Bone marrow (tissue), 2 donors: ENCODE measurements at regions not wholly inside any gene's neighbourhood (a gene's known extent, or its start where the extent isn't known, plus 50 kb on each side); places are given as distances from the start of the nearest gene placed in this dataset.

Experiments
- DNase-seq, 2 donors: peaks; one replicate each; lab custom pipeline; 2025; lab: John Stamatoyannopoulos, UW

DNA sequence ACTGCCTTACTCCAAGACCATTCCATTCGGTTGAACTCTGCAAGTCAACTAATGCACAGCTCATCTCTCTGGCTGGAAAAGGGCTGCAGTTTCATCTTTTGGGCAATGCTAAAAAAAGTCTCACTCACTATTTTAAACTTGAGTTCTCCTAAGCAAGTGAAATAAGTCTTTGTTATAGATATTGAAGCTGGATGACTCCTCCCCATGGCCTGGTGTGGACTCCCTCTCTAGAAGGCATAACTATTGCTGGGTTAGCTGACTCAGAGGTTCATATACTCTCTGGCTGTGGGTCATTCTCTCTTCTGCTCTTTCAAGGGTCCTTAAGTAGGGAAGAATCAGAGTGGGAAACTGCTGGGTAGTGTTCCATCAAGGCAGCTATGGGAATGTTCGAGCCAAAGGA, 88.0 kb downstream of the XCL2 start:
- DNase-seq = no peak

DNA sequence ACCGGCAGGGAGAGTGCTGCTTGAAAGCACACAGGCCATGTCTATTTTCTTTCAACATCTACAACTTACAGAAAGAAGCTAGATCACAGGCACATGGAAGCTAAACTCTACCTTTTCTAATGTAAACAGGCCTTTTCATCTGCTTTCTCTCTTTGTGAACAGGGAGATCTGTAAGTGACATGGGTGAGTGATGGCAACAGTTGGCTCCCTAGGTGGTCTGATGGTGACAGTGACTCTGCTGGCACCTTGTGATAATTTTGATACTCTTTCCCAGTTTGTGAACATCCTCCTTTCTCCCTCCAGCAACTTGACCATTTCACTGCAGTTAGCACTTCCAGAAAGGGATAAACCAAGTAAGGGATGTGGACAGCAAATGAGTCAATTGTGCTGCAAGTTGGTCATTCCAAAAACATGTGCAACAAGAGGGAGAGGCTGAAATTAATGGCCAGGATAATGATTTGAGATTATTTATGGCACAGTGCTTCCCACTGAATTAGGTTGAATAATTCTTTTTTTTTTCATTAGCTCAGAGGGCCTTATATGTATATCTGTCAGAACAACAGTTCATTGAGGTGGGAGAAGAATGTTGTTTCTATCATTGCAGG, 89.5 kb downstream of the XCL2 start:
- no peak for DNase-seq

DNA sequence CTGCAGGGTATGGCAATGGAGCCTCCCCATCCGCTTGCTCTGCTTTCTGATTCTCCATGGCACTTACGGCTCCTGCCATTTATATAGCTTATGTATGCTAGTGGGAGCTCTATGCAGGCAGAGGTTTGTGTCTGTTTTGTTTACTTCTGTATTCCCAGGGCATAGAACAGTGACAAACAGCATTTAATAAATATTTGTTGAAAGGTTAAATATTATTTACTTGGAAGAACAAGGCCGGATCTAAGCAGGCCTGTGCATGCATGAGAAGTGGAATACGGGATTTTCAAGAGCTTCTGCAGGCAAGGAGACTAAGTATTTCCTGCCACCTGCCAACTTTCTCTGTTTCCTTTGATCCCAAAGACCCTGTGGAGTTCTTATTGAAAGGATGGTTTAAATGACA, 90.7 kb downstream of the XCL2 start:
- no peak for DNase-seq

DNA sequence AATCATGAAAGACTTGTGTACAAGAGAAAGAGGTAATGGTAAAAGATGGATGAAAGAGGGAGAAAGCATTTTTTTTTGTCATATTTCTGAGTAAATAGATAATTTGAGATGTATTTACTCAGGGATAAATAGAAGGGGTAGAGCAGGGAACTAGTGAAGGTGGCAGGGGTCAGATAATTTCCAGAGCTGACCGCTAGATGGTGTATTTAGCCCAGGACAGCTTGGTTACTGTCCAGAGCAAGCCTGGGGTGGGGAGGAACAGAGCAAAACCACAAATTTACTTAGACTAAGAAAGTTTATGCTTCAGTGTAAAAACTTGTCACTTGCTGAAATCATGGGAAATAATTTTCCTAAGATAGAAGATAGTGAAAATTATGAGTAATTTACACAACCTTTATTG, 91.5 kb downstream of the XCL2 start:
- no peak for DNase-seq

DNA sequence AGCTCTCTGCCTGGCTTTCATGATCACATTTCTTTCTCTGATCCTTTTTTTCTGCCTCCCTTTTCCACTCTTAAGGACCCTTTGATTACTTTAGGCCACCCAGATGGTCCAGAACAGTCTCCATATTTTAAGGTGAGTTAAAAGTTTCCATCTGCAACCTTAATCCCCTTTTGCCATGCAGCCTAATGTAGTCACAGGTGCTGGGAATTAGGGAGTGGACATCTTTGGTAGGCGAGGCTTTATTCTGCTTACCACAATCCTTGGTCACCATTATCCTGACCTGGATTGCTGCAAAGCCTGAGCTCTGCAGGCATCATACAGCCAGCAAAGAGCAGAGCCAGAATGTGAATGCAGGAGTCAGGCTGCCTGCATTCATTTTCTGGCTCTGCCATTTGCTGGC, 95.9 kb downstream of the XCL2 start:
- no peak for DNase-seq

DNA sequence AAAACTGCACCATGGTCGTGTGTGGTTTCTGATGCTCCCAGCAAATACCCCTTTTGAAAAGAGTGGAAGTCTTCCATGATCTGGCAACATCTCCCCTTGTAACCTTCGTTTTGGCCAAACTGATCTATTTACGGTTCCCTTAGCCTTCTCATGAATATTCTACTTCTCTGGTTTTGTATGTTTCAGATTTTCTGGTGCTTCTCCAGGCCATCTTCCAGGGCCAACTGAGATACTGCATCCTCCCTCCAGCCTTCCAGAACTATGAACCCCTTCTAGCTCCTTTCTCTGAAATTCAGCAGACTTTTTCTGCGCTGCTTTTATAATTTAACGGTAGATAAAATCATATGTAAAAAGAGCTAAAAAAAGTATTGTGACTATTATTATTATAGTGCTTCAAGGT, 97.7 kb downstream of the XCL2 start:
- DNase-seq = no peak

DNA sequence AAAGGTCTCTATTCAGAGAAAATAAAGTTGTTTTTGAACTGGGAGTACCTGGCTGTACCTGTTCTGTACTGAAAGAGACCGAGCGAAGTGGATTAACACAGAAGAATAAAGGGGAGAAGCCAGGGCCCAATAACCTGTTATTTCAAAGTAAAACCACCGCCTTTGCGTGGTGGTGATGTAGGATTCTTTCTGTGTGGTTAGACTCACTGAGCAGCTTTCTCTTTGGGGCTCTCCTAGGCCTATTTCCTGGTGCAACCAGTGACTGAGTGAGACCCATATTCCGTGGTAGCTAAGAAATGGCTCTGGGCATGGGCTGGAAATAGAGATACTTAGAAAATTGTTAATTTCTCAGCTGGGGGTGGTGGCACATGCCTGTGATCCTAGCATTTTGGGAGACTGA, 99.9 kb downstream of the XCL2 start:
- DNase-seq = no peak

DNA sequence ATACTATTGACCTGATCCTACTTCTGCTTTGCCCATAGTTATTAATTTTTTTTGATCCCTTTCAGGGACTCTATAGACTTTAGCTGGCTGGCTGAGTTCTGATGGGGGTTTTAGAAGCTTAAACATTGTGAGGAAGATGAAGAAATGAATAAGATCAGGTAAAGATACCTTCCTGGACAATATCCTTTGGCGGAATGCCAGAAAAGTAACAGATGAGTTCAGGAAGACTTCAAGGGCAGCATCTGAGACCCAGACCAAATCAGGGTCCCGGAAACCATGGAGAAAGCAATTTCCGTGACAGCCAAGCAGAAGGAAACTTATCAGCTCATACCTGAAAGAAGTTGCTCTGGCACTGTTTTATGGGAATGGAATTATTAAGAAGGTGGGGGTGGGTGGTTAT, 100.4 kb downstream of the XCL2 start:
- no peak for DNase-seq

DNA sequence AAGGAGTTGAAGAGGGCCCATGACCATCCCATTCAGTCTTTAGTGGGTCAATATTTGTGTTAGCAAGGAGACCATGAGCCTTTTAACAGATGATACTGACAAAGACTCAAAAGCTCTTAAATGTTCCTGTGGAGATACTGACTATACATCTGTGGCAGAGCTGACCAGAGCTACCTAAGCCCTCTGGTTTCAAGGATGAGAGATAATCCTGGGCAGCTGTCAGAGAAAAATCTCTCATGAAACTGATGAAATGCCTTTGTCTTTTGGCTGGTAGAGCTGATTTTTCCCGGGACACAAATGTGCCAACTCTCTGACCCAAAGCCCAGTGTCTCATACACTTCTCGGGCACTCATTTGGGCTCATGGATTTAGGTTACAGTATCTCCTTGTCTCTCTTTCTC, 100.9 kb downstream of the XCL2 start:
- no peak for DNase-seq

DNA sequence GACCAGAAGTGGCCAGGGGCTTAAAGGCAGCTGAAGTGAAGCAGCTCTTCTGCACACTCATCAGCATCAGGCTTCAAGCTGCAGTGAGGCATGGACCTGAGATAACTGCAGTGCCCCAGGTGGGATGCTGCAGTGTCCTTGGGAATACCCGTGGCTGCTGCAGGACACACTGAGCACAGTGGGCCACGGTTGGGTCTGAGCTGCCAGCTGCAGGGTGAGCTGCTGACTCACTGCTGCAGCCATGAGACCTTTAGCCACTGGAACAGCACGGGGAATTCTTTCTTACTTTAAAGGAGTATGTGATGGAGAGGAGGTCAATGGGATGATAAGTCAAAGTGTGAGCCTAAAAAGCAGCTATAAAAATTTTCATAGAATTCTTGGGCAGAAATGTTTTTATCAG, 102.1 kb downstream of the XCL2 start:
- DNase-seq = no peak

DNA sequence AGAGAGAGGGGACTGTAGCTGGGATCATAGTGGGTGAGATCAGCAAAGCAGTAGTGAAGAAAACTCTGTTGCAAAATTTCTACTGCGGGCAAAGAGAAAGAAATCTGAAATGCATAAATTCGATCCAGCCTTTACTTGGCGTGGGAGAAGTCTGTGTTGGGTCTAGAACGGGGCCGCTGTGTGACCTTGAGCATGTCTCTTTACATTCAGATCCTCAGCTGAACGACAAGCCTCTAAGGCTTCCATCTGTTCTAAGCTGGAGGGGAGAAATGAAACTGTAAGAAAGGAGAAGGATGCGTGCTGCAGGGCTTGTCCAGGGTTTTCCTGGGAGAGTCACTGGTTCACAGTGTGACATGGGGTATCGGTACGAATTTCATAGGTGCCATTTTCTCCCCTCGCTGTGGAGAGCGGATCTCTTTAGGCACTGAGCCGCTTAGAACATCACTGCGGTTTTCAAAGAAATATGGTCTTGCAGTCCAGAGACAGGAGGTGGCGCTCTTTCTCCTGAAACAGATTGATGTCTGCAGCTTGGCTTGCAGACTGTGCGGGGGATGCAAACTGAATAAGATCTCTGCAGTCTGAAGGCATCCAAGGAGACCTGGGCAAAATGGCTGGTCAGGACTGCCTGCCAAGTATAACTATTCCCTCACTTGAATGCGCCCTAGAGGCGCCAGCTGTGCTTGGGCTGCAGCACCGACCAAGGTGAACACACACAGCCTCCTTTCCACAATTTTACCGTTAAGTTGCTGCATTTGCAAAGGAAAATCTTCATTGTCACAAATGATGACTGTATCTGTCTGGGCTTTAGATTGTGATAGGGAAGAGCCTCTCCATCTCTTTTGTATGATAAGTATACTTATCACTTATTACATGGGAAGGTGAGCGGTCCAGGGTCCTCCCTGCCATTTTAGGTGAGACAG, 104.1 kb downstream of the XCL2 start:
- DNase-seq = peak; percentile 18 to 80

DNA sequence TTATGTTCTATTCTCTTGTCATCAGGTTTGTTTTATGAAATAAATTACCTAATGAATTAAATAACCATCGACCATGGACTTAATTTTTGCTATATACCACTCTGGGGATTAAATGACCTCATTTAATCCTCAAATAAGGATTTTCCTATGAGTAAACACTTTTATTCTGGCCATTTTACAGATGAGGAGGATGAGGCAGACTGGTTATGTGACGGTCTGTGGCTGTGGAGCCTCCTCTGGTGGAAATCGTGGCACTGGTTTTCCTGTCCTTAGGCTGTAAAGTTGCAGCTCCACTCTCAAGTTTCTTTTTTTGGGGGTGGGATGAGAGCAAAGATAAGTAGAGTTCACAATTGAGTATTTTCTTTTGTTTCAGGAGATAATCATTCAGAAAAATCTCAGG, 105.2 kb downstream of the XCL2 start:
- no peak for DNase-seq

DNA sequence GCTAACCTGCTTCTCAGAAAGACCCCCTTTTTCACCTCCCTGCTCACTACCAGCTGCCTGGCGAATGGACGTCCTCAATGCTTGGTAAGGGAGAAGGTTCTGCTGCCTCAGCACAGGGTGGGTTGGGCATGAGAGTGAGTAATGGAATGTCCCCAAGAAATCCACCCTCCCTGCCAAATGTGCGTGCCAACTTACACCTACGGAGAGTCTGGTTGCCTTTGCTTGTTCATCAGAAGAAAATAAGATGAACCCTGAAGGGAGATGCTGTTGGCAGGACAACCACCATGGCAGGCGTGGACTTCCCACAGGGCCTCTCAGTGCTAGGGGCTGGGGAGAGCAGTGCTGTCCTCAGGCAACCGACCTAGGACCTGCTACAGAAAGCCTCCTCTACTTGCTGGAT, 106.0 kb downstream of the XCL2 start:
- DNase-seq = no peak

DNA sequence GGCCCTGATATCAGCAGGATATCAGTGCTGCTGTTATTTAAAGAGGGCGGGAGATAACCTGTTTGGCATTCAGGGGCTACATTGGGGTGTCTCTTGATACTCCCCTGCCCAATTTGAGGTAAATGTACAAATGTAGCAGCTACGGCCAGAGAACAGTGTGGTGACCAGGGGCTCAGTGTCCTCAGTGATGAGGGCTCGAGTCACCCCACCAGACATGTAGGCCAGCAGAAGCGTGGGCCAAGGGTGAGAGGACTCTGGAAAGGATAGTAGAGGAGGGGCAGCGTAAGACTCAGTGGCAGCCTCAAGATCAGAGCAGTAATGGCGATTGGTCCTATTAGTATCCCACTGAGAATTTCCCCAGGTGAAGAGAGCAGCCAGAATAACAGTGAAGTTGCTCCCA, 108.4 kb downstream of the XCL2 start:
- no peak for DNase-seq

DNA sequence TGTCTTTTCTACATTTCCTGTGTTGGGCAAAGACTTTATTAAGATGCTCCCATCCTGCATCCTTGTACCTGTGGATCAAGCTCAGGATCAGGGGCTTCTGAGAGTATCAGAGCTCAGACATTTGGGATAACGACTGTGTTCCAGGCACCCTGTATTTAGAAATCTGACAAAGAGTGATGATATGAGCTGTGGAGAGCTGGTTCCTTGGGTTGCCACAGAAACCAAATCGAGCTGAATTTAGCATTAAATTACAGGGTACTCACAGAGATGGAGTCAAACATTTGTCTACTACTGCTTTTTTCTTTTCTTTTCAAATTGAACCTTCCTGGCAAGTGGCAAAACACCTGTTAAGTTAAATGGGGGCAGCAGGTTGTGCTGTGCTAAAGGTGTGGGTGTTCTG, 110.6 kb downstream of the XCL2 start:
- no peak for DNase-seq

DNA sequence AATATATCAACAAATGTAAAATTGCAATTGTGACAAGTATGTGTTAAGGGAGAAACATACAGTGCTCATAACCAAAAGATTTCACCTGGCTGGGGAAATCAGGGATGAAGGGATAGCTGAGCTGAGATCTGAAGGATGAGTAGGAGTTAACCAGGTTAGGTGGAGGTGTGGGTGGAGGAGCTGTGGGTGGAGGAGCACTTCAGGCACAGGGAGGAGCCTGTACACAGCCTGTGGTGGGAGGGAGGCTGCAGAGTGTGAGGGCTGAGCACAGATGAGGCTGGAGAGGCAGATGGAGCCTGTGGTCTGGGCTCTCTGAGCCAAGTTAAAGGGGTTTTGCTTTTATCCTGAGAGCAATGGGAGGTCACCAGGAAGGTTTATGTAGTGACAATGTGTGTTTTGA, 111.9 kb downstream of the XCL2 start:
- no peak for DNase-seq

DNA sequence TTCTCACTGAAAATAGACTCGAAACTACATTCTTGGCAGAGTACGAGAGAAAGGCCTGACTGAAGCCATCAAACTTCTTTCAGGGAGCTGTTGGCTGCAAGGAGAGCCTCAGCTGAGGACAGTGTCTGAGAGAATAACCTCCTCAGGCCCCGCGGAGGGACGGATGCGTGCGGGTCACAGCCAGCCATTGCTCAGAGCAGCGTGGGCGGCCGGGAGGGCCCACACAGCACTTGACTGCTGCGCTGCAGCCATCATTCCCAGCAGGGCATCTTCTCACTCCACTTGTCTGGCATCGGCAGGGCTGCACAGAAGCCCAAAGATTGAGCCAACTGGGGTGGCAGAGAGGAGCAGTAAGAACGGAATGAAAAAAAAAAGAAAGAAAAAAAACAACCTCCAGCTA, 113.5 kb downstream of the XCL2 start:
- DNase-seq = no peak

DNA sequence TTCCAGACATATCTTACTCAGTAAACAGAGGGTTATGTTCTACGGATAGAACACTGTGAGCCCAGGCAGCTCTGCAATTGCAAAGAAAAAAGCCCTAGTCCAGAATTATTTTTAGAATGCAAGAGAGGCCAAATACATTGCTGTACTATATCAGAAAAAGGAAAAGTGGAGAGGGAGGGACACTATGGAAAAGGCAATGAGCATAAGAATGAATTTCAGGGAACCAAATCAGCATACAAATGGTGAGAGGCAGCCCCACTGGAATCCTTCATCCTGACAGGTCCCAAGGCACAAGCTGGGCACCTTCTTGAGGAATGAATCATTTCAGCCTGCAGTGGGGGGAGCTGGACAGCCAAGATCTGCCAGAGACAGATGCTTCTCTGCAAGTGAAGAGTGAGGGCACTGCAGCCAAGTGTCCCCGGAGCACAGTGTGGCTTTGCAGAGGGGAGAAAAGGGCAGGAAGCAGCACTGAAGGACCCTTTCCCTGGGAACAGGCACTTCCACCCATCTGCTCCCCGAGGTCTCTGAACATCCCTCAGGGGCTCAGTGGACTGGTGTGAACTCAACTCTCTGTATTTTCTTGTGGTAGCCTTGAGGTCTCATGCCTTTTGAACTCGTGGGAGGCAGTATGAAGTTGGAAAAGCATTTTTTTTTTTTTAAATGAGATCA, 115.6 kb downstream of the XCL2 start:
- no peak for DNase-seq

DNA sequence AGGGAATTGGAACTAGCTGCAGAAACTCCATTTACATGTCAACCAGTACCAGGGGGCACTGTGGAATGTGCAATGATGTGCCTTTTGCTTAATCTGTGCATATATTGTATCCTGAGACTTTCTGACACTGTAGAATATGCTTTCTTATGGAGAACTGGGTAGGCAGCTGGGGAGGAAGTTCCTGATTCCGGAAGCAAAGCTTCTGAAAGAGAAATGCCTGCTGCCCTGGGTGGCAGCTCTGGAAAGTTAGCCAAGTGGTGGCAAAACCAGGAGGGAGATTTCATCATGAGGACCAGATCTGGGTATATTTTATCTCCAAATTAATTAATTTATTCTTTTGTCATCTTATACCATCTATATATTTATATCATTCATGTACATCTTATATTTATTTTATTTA, 116.7 kb downstream of the XCL2 start:
- no peak for DNase-seq

DNA sequence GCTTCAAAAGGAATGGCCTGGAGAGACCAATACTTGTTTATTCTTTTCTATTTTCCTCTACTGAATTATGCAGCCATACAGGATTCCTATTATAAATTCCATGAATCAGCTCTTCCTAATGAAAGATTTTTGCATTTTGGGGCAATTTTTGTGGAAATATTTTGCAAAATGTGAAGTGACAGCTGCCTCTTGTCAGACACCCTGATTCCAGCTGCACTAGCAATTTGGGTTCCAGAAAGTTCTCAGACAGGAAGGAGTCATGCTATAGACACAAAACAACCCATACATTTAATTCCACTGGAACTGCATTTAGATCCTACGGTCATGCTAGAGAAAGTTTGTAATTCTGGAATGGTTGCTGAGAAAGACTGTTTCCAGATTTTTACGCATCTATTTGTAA, 119.5 kb downstream of the XCL2 start:
- no peak for DNase-seq

DNA sequence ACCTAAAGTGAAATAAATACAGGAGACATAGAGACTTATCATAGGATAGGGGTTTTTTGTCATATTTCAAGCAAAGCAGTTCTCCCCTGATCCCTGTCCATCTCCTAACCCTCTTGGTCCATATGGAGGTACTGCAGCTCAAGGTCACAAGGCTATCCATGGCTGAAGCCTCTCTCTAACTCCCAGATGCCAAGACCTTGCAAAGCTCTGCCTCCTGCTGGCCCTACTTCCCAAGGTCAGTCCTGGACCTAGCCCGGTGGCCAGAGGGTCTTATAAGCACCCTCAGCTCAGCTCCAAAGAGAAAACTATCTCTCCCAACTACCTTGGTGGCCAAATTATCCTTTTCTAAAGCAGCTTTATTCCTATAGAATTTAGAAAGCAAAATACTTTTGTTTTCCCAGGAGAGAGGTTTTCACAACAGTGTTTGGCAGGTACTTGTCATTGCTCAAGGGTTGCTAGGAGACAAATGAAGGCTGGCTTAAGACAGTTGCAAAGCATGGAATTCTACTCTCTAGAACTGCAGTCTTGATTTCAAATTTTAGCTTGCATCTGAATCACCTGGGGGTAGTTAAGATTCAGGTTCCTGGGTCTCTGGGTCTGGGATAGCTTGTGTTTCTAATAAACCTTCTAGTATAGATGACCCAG, 121.5 kb downstream of the XCL2 start:
- no peak for DNase-seq

DNA sequence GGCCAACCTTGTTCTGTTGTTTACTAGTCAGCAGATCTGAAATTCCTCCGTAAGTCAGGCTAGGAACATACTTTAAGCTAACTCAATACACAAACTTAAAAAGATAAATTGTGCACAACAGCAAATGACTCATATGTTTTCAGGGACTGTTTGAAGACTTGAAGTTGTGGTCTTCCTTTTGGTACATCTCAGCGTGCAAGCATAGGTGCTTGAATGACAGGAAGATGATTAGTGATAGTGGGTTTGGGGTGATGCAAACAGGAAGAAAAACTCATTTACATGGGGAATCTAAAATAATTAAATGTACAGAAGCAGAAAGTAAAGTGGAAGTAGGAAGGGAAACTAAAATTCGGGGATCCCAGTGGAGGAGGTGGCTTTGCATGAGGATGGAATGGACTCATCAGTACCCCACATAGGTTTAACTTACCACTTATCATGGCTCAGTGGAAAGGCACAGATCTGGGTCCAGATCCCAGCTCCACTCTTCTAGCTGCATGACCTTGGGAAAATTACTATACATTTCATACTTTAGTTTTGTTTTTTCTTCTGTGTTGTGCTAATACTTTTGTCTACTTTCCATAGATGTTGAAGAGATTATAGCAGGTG, 122.3 kb downstream of the XCL2 start:
- DNase-seq = no peak
